ENCODE measurements at regions not wholly inside any gene's neighbourhood (a gene's known extent, or its start where the extent isn't known, plus 50 kb on each side); places are given as distances from the start of the nearest gene placed in this dataset.

- H3K4me3 ChIP-seq (ENCODE audit: low read length): no peak overlapping the region
- H3K4me2 ChIP-seq (ENCODE audit: low read length): no peak overlapping the region
- TF ChIP-seq RAD21 (conservative IDR thresholded peaks at IDR 0.05) (no peak), EZH2 (IDR thresholded peaks at IDR 0.05; ENCODE audit: borderline replicate concordance, insufficient read depth, low read length, poor library complexity, severe bottlenecking) (no peak), REST (IDR thresholded peaks at IDR 0.05; ENCODE audit: borderline replicate concordance) (no peak), TAF1 (IDR thresholded peaks at IDR 0.05; ENCODE audit: low read depth) (no peak), CTCF (IDR thresholded peaks at IDR 0.05; ENCODE audit: poor library complexity, severe bottlenecking) (no peak), MXI1 (conservative IDR thresholded peaks at IDR 0.05; ENCODE audit: poor library complexity, severe bottlenecking) (no peak), SMC3 (conservative IDR thresholded peaks at IDR 0.05; ENCODE audit: poor library complexity) (no peak), POLR2AphosphoS5 (IDR thresholded peaks at IDR 0.05) (no peak)
- no peaks in the 10 kb centered on the region for H3F3A ChIP-seq (ENCODE audit: insufficient read depth, low read length, poor library complexity, severe bottlenecking)
- H3K9me3 ChIP-seq (ENCODE audit: low read length): no peaks in the 10 kb centered on the region
- H2AFZ ChIP-seq (ENCODE audit: low read depth, low read length): no peak overlapping the region
- no peaks in the 10 kb centered on the region for H3K27me3 ChIP-seq (ENCODE audit: insufficient read depth, low read depth, low read length)
- H3K36me3 ChIP-seq (ENCODE audit: insufficient read depth, low read length): no peaks in the 10 kb centered on the region
- no peaks in the 10 kb centered on the region for H3K9me2 ChIP-seq (ENCODE audit: insufficient read depth, low read length)
- H3K79me2 ChIP-seq (replicated peaks; ENCODE audit: insufficient read depth, low read length): no peaks in the 10 kb centered on the region
- no peak overlapping the region for H3K27ac ChIP-seq (ENCODE audit: low read length)
- H3K9ac ChIP-seq (ENCODE audit: low read length): no peak overlapping the region
- no peaks in the 10 kb centered on the region for H4K20me1 ChIP-seq (ENCODE audit: insufficient read depth)
Observed at GRCh38 chr18:69213842-69214241, 186.8 kb upstream of the DOK6 start.

GRCh38 chr18:69215161-69215560, 185.5 kb upstream of the DOK6 start:
- H3K27me3 ChIP-seq (ENCODE audit: insufficient read depth, low read depth, low read length): no peaks in the 10 kb centered on the region
- TF ChIP-seq MXI1 (conservative IDR thresholded peaks at IDR 0.05; ENCODE audit: poor library complexity, severe bottlenecking): no peak
- no peak for TF ChIP-seq POLR2AphosphoS5 (IDR thresholded peaks at IDR 0.05)
- no peak for TF ChIP-seq CTCF (IDR thresholded peaks at IDR 0.05; ENCODE audit: poor library complexity, severe bottlenecking)
- TF ChIP-seq EP300 (conservative IDR thresholded peaks at IDR 0.05; ENCODE audit: poor library complexity, severe bottlenecking): no peak
- TF ChIP-seq TAF1 (IDR thresholded peaks at IDR 0.05; ENCODE audit: low read depth): no peak
- TF ChIP-seq REST (IDR thresholded peaks at IDR 0.05; ENCODE audit: borderline replicate concordance): no peak
- no peak for TF ChIP-seq EZH2 (IDR thresholded peaks at IDR 0.05; ENCODE audit: borderline replicate concordance, insufficient read depth, low read length, poor library complexity, severe bottlenecking)
- TF ChIP-seq SMC3 (conservative IDR thresholded peaks at IDR 0.05; ENCODE audit: poor library complexity): no peak
- TF ChIP-seq RAD21 (conservative IDR thresholded peaks at IDR 0.05): no peak
- no peaks in the 10 kb centered on the region for H3K36me3 ChIP-seq (ENCODE audit: insufficient read depth, low read length)
- H3K9ac ChIP-seq (ENCODE audit: low read length): no peak overlapping the region
- H3K9me3 ChIP-seq (ENCODE audit: low read length): no peaks in the 10 kb centered on the region
- no peaks in the 10 kb centered on the region for H4K20me1 ChIP-seq (ENCODE audit: insufficient read depth)
- no peaks in the 10 kb centered on the region for H3K79me2 ChIP-seq (replicated peaks; ENCODE audit: insufficient read depth, low read length)
- no peaks in the 10 kb centered on the region for H3F3A ChIP-seq (ENCODE audit: insufficient read depth, low read length, poor library complexity, severe bottlenecking)
- no peak overlapping the region for H3K4me2 ChIP-seq (ENCODE audit: low read length)
- no peak overlapping the region for H2AFZ ChIP-seq (ENCODE audit: low read depth, low read length)
- no peak overlapping the region for H3K27ac ChIP-seq (ENCODE audit: low read length)
- no peaks in the 10 kb centered on the region for H3K9me2 ChIP-seq (ENCODE audit: insufficient read depth, low read length)
- H3K4me3 ChIP-seq (ENCODE audit: low read length): no peak overlapping the region

Measured in neural cell (in vitro differentiated cells).